Occipital lobe (tissue), 1 donor: ENCODE measurements at regions not wholly inside any gene's neighbourhood (a gene's known extent, or its start where the extent isn't known, plus 50 kb on each side); places are given as distances from the start of the nearest gene placed in this dataset. TPM values are rescaled to one million over a fixed set of nuclear protein-coding genes. Genes with fewer than 3 reads are reported as not detected.

ENCODE experiments used
- small RNA-seq: library from RNA; depleted of rRNA; stranded (forward); fragments of <200 nt; gene quantifications from one replicate; pipeline ENCODE3, GENCODE V24; 2014

Small RNA genes in the stretch of these regions (small RNA-seq; reads per million reads assigned to genes)
- not detected for gene AC096644.2
